Stomach (tissue), 4 donors: ENCODE measurements at regions not wholly inside any gene's neighbourhood (a gene's known extent, or its start where the extent isn't known, plus 50 kb on each side); places are given as distances from the start of the nearest gene placed in this dataset.

ENCODE experiments used
- POLR2AphosphoS5 ChIP-seq, 3 donors: sonication (generic); formaldehyde crosslinking; IDR thresholded peaks; one replicate each; pipeline ENCODE4 v1.6.1; 2016; ENCODE audit warnings: antibody characterized with exemption in 3 of 3
- TF ChIP-seq, protein P1 (sequence below), 7 experiments: fragments of 450-650 bp in 4 of 7; fragments of 200-600 bp in 3 of 7; sonication (generic) in 3 of 7; IDR thresholded peaks; one replicate each; pipeline ENCODE4 v1.5.1; 2016 to 2019; ENCODE audit warnings: antibody characterized with exemption in 7 of 7, control low read depth in 2 of 7, mild to moderate bottlenecking in 1 of 7

DNA sequence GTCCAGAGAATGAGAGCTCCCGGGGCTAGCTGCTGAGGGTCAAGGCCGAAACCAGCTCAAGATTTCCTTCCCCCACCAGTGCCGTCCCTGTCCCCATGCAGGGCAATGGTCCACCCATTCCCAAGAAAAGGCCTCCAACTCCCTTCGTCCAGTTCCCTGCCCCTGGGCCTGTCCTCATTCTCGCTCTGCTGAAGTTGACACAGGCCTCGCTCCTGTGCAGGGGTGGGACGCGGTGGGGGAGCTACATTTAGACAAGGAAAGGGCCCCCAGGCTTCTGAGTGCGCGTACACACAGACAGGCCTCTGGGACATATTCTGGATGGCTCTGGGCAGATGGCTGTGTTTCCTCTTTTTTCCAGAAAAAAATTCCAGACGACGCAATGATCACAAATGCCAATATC, 188.3 kb downstream of the ETS2 start:
- no peak for TF ChIP-seq POLR2AphosphoS5 (IDR thresholded peaks at IDR 0.05)
- TF ChIP-seq, protein P1, sequence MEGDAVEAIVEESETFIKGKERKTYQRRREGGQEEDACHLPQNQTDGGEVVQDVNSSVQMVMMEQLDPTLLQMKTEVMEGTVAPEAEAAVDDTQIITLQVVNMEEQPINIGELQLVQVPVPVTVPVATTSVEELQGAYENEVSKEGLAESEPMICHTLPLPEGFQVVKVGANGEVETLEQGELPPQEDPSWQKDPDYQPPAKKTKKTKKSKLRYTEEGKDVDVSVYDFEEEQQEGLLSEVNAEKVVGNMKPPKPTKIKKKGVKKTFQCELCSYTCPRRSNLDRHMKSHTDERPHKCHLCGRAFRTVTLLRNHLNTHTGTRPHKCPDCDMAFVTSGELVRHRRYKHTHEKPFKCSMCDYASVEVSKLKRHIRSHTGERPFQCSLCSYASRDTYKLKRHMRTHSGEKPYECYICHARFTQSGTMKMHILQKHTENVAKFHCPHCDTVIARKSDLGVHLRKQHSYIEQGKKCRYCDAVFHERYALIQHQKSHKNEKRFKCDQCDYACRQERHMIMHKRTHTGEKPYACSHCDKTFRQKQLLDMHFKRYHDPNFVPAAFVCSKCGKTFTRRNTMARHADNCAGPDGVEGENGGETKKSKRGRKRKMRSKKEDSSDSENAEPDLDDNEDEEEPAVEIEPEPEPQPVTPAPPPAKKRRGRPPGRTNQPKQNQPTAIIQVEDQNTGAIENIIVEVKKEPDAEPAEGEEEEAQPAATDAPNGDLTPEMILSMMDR (IDR thresholded peaks at IDR 0.05) = no peak
